Activated CD8-positive, alpha-beta T cell treated with anti-CD3 and anti-CD28 coated beads, Interleukin-2, amount 10 ng/mL, durations not matched to agents 7 days and 5 days (primary cell): ENCODE measurements at regions not wholly inside any gene's neighbourhood (a gene's known extent, or its start where the extent isn't known, plus 50 kb on each side); places are given as distances from the start of the nearest gene placed in this dataset.

Source experiments
- ATAC-seq: fragments of 150-1000 bp; cut with Tn5 transposase; one replicate; pipeline ENCODE4 v1.10.0; 2021; ENCODE audit warnings: moderate library complexity
- CTCF ChIA-PET: fragments of 350-600 bp; sonication (Branson Sonifier 250); formaldehyde crosslinking; loops from one replicate; lab custom pipeline; 2021; ENCODE audit warnings: antibody characterized with exemption; lab: Charles Lee
- POLR2A ChIA-PET: fragments of 350-600 bp; sonication (Branson Sonifier 250); formaldehyde crosslinking; loops from one replicate; lab custom pipeline; 2021; ENCODE audit warnings: antibody characterized with exemption; lab: Charles Lee
- DNase-seq: peaks from one replicate; pipeline ENCODE4 v3.0.0-alpha.2; 2020
- H3K27ac Mint-ChIP-seq: one replicate; pipeline ENCODE4 v1.8.0; 2021; ENCODE audit warnings: mild to moderate bottlenecking, mixed read lengths
- H3K27me3 Mint-ChIP-seq: one replicate; pipeline ENCODE4 v1.8.0; 2021; ENCODE audit warnings: low read depth, mixed read lengths
- H3K36me3 Mint-ChIP-seq: one replicate; pipeline ENCODE4 v1.8.0; 2021; ENCODE audit warnings: low read depth, mixed read lengths
- H3K4me1 Mint-ChIP-seq: one replicate; pipeline ENCODE4 v1.8.0; 2021; ENCODE audit warnings: low read depth, mixed read lengths
- H3K4me3 Mint-ChIP-seq: one replicate; pipeline ENCODE4 v1.8.0; 2021; ENCODE audit warnings: mild to moderate bottlenecking, mixed read lengths
- H3K9me3 Mint-ChIP-seq: one replicate; pipeline ENCODE4 v1.8.0; 2022; ENCODE audit warnings: mixed read lengths; ENCODE audit not compliant: insufficient read depth

- Mint-ChIP-seq H3K27me3 (peaks cover 8% of the 10 kb centered on the region), H3K4me1 (no peaks in the 10 kb centered on the region), H3K9me3 (no peaks in the 10 kb centered on the region), H3K27ac (no peak overlapping the region), H3K4me3 (no peak overlapping the region), H3K36me3 (no peaks in the 10 kb centered on the region)
- ATAC-seq (no peak), DNase-seq (no peak)
- ChIA-PET CTCF (no interaction called here), POLR2A (no interaction called here)
Observed at GRCh38 chr4:153850533-153851280, 61.8 kb upstream of the SFRP2 start.

DNA sequence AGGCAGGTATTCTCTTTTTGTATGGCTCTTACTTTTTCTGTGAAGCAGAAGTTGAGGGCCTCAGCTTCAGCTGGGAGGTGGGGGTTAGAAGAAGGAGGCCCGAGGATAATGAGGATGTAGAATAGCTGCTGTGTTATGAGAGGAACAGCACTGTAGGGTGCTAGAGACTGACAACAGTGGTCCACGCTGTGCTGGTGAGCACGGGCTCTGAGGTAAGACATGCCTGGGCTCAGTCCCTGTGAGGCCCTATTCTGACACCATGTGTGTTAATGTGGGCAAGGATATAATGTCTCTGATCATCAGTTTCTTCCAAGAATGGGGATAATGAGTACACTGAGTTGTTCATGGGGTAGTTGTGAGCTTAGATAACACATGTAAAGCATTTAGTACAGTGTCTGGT, 55.3 kb upstream of the SFRP2 start:
- no peaks in the 10 kb centered on the region for H3K36me3 Mint-ChIP-seq
- DNase-seq, result no peak
- H3K27ac Mint-ChIP-seq, result no peak overlapping the region
- no peak overlapping the region for H3K4me3 Mint-ChIP-seq
- H3K9me3 Mint-ChIP-seq, result no peaks in the 10 kb centered on the region
- ChIA-PET POLR2A (no interaction called here), CTCF (no interaction called here)
- no peak for ATAC-seq
- no peaks in the 10 kb centered on the region for H3K27me3 Mint-ChIP-seq
- no peaks in the 10 kb centered on the region for H3K4me1 Mint-ChIP-seq
